Stimulated activated CD8-positive, alpha-beta memory T cell treated with anti-CD3 and anti-CD28 coated beads, Interleukin-4, amount 100 ng/mL, for 48 hours (primary cell): ENCODE measurements at regions not wholly inside any gene's neighbourhood (a gene's known extent, or its start where the extent isn't known, plus 50 kb on each side); places are given as distances from the start of the nearest gene placed in this dataset.

ENCODE experiments used
- DNase-seq: peaks from one replicate; pipeline ENCODE4 v3.0.0-alpha.2; 2020

GRCh38 chr22:47225931-47226633, 463.6 kb downstream of the TBC1D22A start:
- no peak for DNase-seq

- DNase-seq = no peak
Observed at GRCh38 chr22:47225080-47225930, 462.9 kb downstream of the TBC1D22A start.
